Left ventricle myocardium inferior (tissue), 1 donor: ENCODE measurements at regions not wholly inside any gene's neighbourhood (a gene's known extent, or its start where the extent isn't known, plus 50 kb on each side); places are given as distances from the start of the nearest gene placed in this dataset.
"Not testable (repeated sequence)": the region's sequence is repeated elsewhere in the genome, so short reads cannot be mapped to it uniquely, and the experiment has no call there.

ENCODE experiments used
- DNase-seq: peaks from one replicate; pipeline ENCODE4 v3.0.0-alpha.2; 2020
- H3K27ac ChIP-seq: fragments of 200-600 bp; replicated peaks from 2 replicates; pipeline ENCODE4 v1.8.0; 2021
- H3K27me3 ChIP-seq: fragments of 200-600 bp; 2 replicates; pipeline ENCODE4 v1.8.0; 2021; ENCODE audit warnings: low read depth
- H3K36me3 ChIP-seq: fragments of 200-600 bp; 2 replicates; pipeline ENCODE4 v1.8.0; 2021
- H3K4me1 ChIP-seq: fragments of 200-600 bp; 2 replicates; pipeline ENCODE4 v1.8.0; 2021
- H3K4me3 ChIP-seq: fragments of 200-600 bp; 2 replicates; pipeline ENCODE4 v1.8.0; 2021; ENCODE audit warnings: mild to moderate bottlenecking, moderate library complexity
- H3K9me3 ChIP-seq: fragments of 200-600 bp; replicated peaks from 2 replicates; pipeline ENCODE4 v1.8.0; 2021
- intact Hi-C: fragments of 100-400 bp; cut with micrococcal nuclease; formaldehyde crosslinking; loops from one replicate; pipeline ENCODE4 v1.11.0; 2022
- TF ChIP-seq, protein P1 (sequence below): fragments of 200-600 bp; IDR thresholded peaks from 2 replicates; pipeline ENCODE4 v1.8.0; 2021; ENCODE audit warnings: antibody characterized with exemption, mild to moderate bottlenecking, borderline replicate concordance
- donor health status: DM: no; HTN: yes; CAD: no; lungs with severe emphysema.

- DNase-seq, result no peak
- no peaks in the 10 kb centered on the region for H3K36me3 ChIP-seq
- no peak overlapping the region for H3K27ac ChIP-seq
- intact Hi-C loops, result no loop called here
- no peak overlapping the region for H3K4me3 ChIP-seq
- TF ChIP-seq, protein P1, sequence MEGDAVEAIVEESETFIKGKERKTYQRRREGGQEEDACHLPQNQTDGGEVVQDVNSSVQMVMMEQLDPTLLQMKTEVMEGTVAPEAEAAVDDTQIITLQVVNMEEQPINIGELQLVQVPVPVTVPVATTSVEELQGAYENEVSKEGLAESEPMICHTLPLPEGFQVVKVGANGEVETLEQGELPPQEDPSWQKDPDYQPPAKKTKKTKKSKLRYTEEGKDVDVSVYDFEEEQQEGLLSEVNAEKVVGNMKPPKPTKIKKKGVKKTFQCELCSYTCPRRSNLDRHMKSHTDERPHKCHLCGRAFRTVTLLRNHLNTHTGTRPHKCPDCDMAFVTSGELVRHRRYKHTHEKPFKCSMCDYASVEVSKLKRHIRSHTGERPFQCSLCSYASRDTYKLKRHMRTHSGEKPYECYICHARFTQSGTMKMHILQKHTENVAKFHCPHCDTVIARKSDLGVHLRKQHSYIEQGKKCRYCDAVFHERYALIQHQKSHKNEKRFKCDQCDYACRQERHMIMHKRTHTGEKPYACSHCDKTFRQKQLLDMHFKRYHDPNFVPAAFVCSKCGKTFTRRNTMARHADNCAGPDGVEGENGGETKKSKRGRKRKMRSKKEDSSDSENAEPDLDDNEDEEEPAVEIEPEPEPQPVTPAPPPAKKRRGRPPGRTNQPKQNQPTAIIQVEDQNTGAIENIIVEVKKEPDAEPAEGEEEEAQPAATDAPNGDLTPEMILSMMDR, result no peak
- peaks cover 20% of the 10 kb centered on the region for H3K4me1 ChIP-seq
- H3K9me3 ChIP-seq, result peaks cover 19% of the 10 kb centered on the region
- H3K27me3 ChIP-seq, result peaks cover 17% of the 10 kb centered on the region
Observed at GRCh38 chr3:13188975-13189374, 115.7 kb upstream of the IQSEC1 start.

GRCh38 chr3:13188181-13188779, 115.1 kb upstream of the IQSEC1 start:
- Histone ChIP-seq H3K4me1 (peaks cover 14% of the 10 kb centered on the region), H3K27me3 (peaks cover 10% of the 10 kb centered on the region), H3K9me3 (peaks cover 25% of the 10 kb centered on the region), H3K4me3 (no peak overlapping the region), H3K36me3 (no peaks in the 10 kb centered on the region), H3K27ac (no peak overlapping the region)
- DNase-seq, result no peak
- intact Hi-C loops, result no loop called here
- TF ChIP-seq, protein P1, result no peak

DNA sequence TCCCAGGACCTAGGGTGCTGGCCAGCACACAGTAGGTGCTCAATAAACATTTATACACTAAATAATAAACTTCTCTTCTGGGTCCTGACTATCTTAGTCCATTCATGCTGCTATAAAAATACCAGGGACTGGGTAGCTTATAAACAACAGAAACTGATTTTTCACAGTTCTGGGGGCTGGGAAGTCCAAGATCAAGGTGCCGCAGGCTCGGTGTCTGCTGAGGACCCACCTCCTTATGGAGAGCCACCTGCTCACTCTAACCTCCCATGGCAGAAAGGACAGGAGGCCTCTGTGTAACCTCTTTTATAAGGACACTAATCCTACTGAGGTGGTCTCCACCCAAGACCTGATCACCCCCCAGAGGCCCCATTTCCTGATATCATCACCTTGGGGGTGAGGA, 114.4 kb upstream of the IQSEC1 start:
- TF ChIP-seq, protein P1, result no peak
- H3K9me3 ChIP-seq, result peaks cover 28% of the 10 kb centered on the region
- H3K4me1 ChIP-seq, result peaks cover 14% of the 10 kb centered on the region
- no peak overlapping the region for H3K4me3 ChIP-seq
- intact Hi-C loops, result no loop called here
- H3K27me3 ChIP-seq, result peaks cover 4% of the 10 kb centered on the region
- H3K27ac ChIP-seq, result no peak overlapping the region
- H3K36me3 ChIP-seq, result no peaks in the 10 kb centered on the region
- no peak for DNase-seq

DNA sequence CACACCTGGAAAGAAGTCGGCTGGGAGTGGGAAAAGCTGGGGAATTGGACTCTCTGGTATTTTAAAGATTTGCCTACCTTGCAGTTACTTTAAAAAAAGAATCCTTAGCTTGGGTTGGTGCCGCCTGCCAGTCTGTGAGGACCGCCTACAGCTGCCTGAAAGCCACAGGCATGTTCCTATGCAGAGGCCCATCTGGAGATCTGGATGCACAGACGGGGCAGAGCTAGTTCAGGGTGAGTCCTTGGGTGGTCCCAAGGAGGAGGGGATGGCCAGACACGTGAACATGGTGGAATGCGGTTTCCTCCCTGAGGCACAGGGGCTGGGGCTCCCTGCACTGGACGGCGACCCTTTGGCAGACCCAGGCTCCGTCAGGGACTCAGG, 113.2 kb upstream of the IQSEC1 start:
- intact Hi-C loops, result no loop called here
- no peak for DNase-seq
- H3K27me3 ChIP-seq, result no peaks in the 10 kb centered on the region
- no peak overlapping the region for H3K27ac ChIP-seq
- H3K36me3 ChIP-seq, result no peaks in the 10 kb centered on the region
- H3K9me3 ChIP-seq, result peaks cover 28% of the 10 kb centered on the region
- H3K4me1 ChIP-seq, result peaks cover 14% of the 10 kb centered on the region
- TF ChIP-seq, protein P1, result no peak
- no peak overlapping the region for H3K4me3 ChIP-seq

DNA sequence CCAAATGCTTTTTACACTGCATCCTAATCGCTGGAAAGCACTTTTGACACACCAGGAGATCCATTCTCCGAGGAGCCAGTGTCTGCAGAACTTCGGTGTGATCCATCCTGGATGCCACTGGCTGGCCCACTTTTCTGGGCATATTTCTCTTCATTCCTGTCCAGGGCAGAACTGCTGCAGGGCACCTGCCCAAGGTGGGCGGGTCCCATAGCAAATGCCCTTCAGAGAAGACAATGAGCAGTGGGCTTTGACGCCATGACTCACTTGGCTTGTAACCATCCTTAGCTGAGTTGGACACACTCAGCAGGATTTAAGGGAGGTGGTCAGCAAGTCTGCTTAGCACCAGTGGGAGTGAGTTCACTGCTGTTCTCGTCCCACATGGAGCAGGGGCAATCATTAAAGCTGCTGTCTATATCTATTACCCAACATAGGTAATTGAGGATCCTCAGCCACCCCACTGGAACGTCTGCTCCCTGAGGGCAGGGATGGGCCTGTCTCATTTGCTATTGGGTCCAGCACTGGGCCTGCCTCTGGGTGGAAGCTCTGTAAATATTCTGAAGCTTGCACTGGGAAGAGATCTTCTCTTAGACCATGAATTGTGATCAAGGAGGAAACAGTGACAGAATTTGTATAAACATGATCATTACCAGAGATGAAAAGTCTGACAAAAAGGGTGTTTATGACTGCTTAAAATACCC, 112.7 kb upstream of the IQSEC1 start:
- Histone ChIP-seq H3K27ac (no peak overlapping the region), H3K27me3 (no peaks in the 10 kb centered on the region), H3K4me3 (no peak overlapping the region), H3K36me3 (no peaks in the 10 kb centered on the region), H3K9me3 (peaks cover 29% of the 10 kb centered on the region), H3K4me1 (peaks cover 14% of the 10 kb centered on the region)
- TF ChIP-seq, protein P1, result no peak
- no peak for DNase-seq
- intact Hi-C loops, result no loop called here

GRCh38 chr3:13179582-13180210, 106.5 kb upstream of the IQSEC1 start:
- DNase-seq, H3K27me3 ChIP-seq, H3K36me3 ChIP-seq, intact Hi-C loops, H3K4me3 ChIP-seq, H3K27ac ChIP-seq, H3K4me1 ChIP-seq: not testable (repeated sequence)
- H3K9me3 ChIP-seq, result peaks cover 41% of the 10 kb centered on the region
